T-helper 17 cell (primary cell): ENCODE measurements at regions not wholly inside any gene's neighbourhood (a gene's known extent, or its start where the extent isn't known, plus 50 kb on each side); places are given as distances from the start of the nearest gene placed in this dataset.

Experiments
- ATAC-seq: fragments of 150-1000 bp; cut with Tn5 transposase; 2 replicates; pipeline ENCODE4 v1.10.0; 2021; ENCODE audit warnings: mild to moderate bottlenecking, moderate library complexity
- DNase-seq, 3 donors: peaks; one replicate each; pipeline versions ENCODE4 v3.0.0 to v3.0.0-alpha.2; 2020 to 2021
- H3K9me3 ChIP-seq: one replicate; pipeline ENCODE4 v1.7.0; 2013; ENCODE audit warnings: low read length, mild to moderate bottlenecking; ENCODE audit not compliant: control insufficient read depth, poor library complexity, severe bottlenecking
- H3K27ac Mint-ChIP-seq: one replicate; pipeline ENCODE4 v1.8.0; 2022; ENCODE audit warnings: mild to moderate bottlenecking, moderate library complexity, mixed read lengths
- H3K27me3 Mint-ChIP-seq: one replicate; pipeline ENCODE4 v1.8.0; 2022; ENCODE audit warnings: mixed read lengths
- H3K36me3 Mint-ChIP-seq: one replicate; pipeline ENCODE4 v1.8.0; 2022; ENCODE audit warnings: low read depth, mixed read lengths
- H3K4me1 Mint-ChIP-seq: one replicate; pipeline ENCODE4 v1.8.0; 2022; ENCODE audit warnings: mild to moderate bottlenecking, mixed read lengths
- H3K4me3 Mint-ChIP-seq: one replicate; pipeline ENCODE4 v1.8.0; 2022; ENCODE audit warnings: mild to moderate bottlenecking, moderate library complexity, mixed read lengths

GRCh38 chr1:30054126-30054525, 669.3 kb downstream of the MATN1 start:
- no peak for DNase-seq
- peaks cover 7% of the 10 kb centered on the region for H3K4me1 Mint-ChIP-seq
- ATAC-seq, result no peak
- no peak overlapping the region for H3K4me3 Mint-ChIP-seq
- no peak overlapping the region for H3K27ac Mint-ChIP-seq
- no peaks in the 10 kb centered on the region for H3K36me3 Mint-ChIP-seq
- peaks cover 83% of the 10 kb centered on the region for H3K27me3 Mint-ChIP-seq
- H3K9me3 ChIP-seq, result no peaks in the 10 kb centered on the region

GRCh38 chr1:30052178-30052577, 671.2 kb downstream of the MATN1 start:
- no peak for DNase-seq
- Mint-ChIP-seq H3K36me3 (no peaks in the 10 kb centered on the region), H3K27ac (no peak overlapping the region), H3K27me3 (peaks cover 87% of the 10 kb centered on the region), H3K4me3 (no peak overlapping the region), H3K4me1 (peaks cover 7% of the 10 kb centered on the region)
- H3K9me3 ChIP-seq, result no peaks in the 10 kb centered on the region
- no peak for ATAC-seq

- peaks cover 87% of the 10 kb centered on the region for H3K27me3 Mint-ChIP-seq
- no peak for DNase-seq
- no peak overlapping the region for H3K27ac Mint-ChIP-seq
- no peaks in the 10 kb centered on the region for H3K36me3 Mint-ChIP-seq
- no peak for ATAC-seq
- peaks cover 7% of the 10 kb centered on the region for H3K4me1 Mint-ChIP-seq
- H3K4me3 Mint-ChIP-seq, result no peak overlapping the region
- no peaks in the 10 kb centered on the region for H3K9me3 ChIP-seq
Observed at GRCh38 chr1:30051777-30052176, 671.6 kb downstream of the MATN1 start.

- H3K4me1 Mint-ChIP-seq, result peaks cover 6% of the 10 kb centered on the region
- no peak for ATAC-seq
- no peak overlapping the region for H3K4me3 Mint-ChIP-seq
- H3K27ac Mint-ChIP-seq, result no peak overlapping the region
- peaks cover 77% of the 10 kb centered on the region for H3K27me3 Mint-ChIP-seq
- H3K36me3 Mint-ChIP-seq, result peaks cover 1% of the 10 kb centered on the region
- no peaks in the 10 kb centered on the region for H3K9me3 ChIP-seq
- no peak for DNase-seq
Observed at GRCh38 chr1:30049748-30050296, 673.6 kb downstream of the MATN1 start.

- Mint-ChIP-seq H3K27ac (no peak overlapping the region), H3K4me1 (peaks cover 6% of the 10 kb centered on the region), H3K27me3 (peaks cover 72% of the 10 kb centered on the region), H3K4me3 (no peak overlapping the region), H3K36me3 (peaks cover 2% of the 10 kb centered on the region)
- DNase-seq (no peak), ATAC-seq (no peak)
- no peaks in the 10 kb centered on the region for H3K9me3 ChIP-seq
Observed at GRCh38 chr1:30048905-30049304, 674.5 kb downstream of the MATN1 start.

GRCh38 chr1:30047576-30047975, 675.8 kb downstream of the MATN1 start:
- peaks cover 65% of the 10 kb centered on the region for H3K27me3 Mint-ChIP-seq
- H3K9me3 ChIP-seq, result no peaks in the 10 kb centered on the region
- H3K27ac Mint-ChIP-seq, result no peak overlapping the region
- ATAC-seq (no peak), DNase-seq (no peak)
- peaks cover 2% of the 10 kb centered on the region for H3K36me3 Mint-ChIP-seq
- peaks cover 4% of the 10 kb centered on the region for H3K4me1 Mint-ChIP-seq
- no peak overlapping the region for H3K4me3 Mint-ChIP-seq

- no peaks in the 10 kb centered on the region for H3K9me3 ChIP-seq
- Mint-ChIP-seq H3K4me3 (no peak overlapping the region), H3K4me1 (peaks cover 2% of the 10 kb centered on the region), H3K27ac (no peak overlapping the region), H3K27me3 (peaks cover 57% of the 10 kb centered on the region), H3K36me3 (peaks cover 2% of the 10 kb centered on the region)
- ATAC-seq, result no peak
- no peak for DNase-seq
Observed at GRCh38 chr1:30046751-30047150, 676.6 kb downstream of the MATN1 start.

GRCh38 chr1:30045304-30046090, 677.9 kb downstream of the MATN1 start:
- Mint-ChIP-seq H3K36me3 (peaks cover 2% of the 10 kb centered on the region), H3K4me1 (peaks cover 2% of the 10 kb centered on the region), H3K27ac (no peak overlapping the region), H3K4me3 (no peak overlapping the region), H3K27me3 (peaks cover 44% of the 10 kb centered on the region)
- no peaks in the 10 kb centered on the region for H3K9me3 ChIP-seq
- DNase-seq (no peak), ATAC-seq (no peak)

- ATAC-seq (no peak), DNase-seq (no peak)
- no peaks in the 10 kb centered on the region for H3K9me3 ChIP-seq
- Mint-ChIP-seq H3K27ac (no peak overlapping the region), H3K4me3 (no peak overlapping the region), H3K4me1 (peaks cover 2% of the 10 kb centered on the region), H3K27me3 (peaks cover 38% of the 10 kb centered on the region), H3K36me3 (peaks cover 2% of the 10 kb centered on the region)
Observed at GRCh38 chr1:30044656-30045144, 678.7 kb downstream of the MATN1 start.

GRCh38 chr1:30043731-30044408, 679.5 kb downstream of the MATN1 start:
- Mint-ChIP-seq H3K36me3 (peaks cover 2% of the 10 kb centered on the region), H3K27ac (no peak overlapping the region), H3K27me3 (peaks cover 36% of the 10 kb centered on the region), H3K4me1 (peaks cover 2% of the 10 kb centered on the region), H3K4me3 (no peak overlapping the region)
- DNase-seq, result no peak
- H3K9me3 ChIP-seq, result no peaks in the 10 kb centered on the region
- no peak for ATAC-seq

- H3K4me1 Mint-ChIP-seq, result peaks cover 2% of the 10 kb centered on the region
- ATAC-seq, result no peak
- no peak overlapping the region for H3K27ac Mint-ChIP-seq
- H3K9me3 ChIP-seq, result no peaks in the 10 kb centered on the region
- H3K36me3 Mint-ChIP-seq, result peaks cover 2% of the 10 kb centered on the region
- H3K27me3 Mint-ChIP-seq, result peaks cover 36% of the 10 kb centered on the region
- H3K4me3 Mint-ChIP-seq, result no peak overlapping the region
- DNase-seq, result no peak
Observed at GRCh38 chr1:30043256-30043655, 680.1 kb downstream of the MATN1 start.

GRCh38 chr1:30042438-30043147, 680.8 kb downstream of the MATN1 start:
- H3K27ac Mint-ChIP-seq, result no peak overlapping the region
- H3K36me3 Mint-ChIP-seq, result peaks cover 2% of the 10 kb centered on the region
- peaks cover 2% of the 10 kb centered on the region for H3K4me1 Mint-ChIP-seq
- peaks cover 32% of the 10 kb centered on the region for H3K27me3 Mint-ChIP-seq
- ATAC-seq (no peak), DNase-seq (no peak)
- H3K9me3 ChIP-seq, result no peaks in the 10 kb centered on the region
- H3K4me3 Mint-ChIP-seq, result no peak overlapping the region
